ENCODE measurements at regions not wholly inside any gene's neighbourhood (a gene's known extent, or its start where the extent isn't known, plus 50 kb on each side); places are given as distances from the start of the nearest gene placed in this dataset.

GRCh38 chr3:73757536-73757935 lies 132.8 kb upstream of the PDZRN3 start:
- no peak for TF ChIP-seq ZNF121 (CRISPR knock-in tag; IDR thresholded peaks at IDR 0.05)
- TF ChIP-seq USF2 (CRISPR knock-in tag; IDR thresholded peaks at IDR 0.05): no peak
- no peak for TF ChIP-seq NR1H2 (CRISPR knock-in tag; IDR thresholded peaks at IDR 0.05)
- TF ChIP-seq ATF3 (CRISPR knock-in tag; conservative IDR thresholded peaks at IDR 0.05): no peak
- TF ChIP-seq NR2C2 (CRISPR knock-in tag; IDR thresholded peaks at IDR 0.05): no peak
- TF ChIP-seq SMAD4 (CRISPR knock-in tag; IDR thresholded peaks at IDR 0.05): no peak
- TF ChIP-seq ZNF425 (CRISPR knock-in tag; conservative IDR thresholded peaks at IDR 0.05): no peak
- no peak for TF ChIP-seq MAX (CRISPR knock-in tag; IDR thresholded peaks at IDR 0.05)
- TF ChIP-seq TEAD4 (CRISPR knock-in tag; IDR thresholded peaks at IDR 0.05): no peak
- no peak for TF ChIP-seq ETV6 (CRISPR knock-in tag; IDR thresholded peaks at IDR 0.05)
- TF ChIP-seq ZNF263 (CRISPR knock-in tag; IDR thresholded peaks at IDR 0.05; ENCODE audit: low read depth): no peak
- TF ChIP-seq TEAD1 (CRISPR knock-in tag; IDR thresholded peaks at IDR 0.05): no peak
- no peak for TF ChIP-seq PREB (CRISPR knock-in tag; IDR thresholded peaks at IDR 0.05; ENCODE audit: borderline replicate concordance)
- TF ChIP-seq ZNF512 (CRISPR knock-in tag; IDR thresholded peaks at IDR 0.05; ENCODE audit: borderline replicate concordance): no peak
- no peak for TF ChIP-seq ZNF219 (CRISPR knock-in tag; IDR thresholded peaks at IDR 0.05; ENCODE audit: borderline replicate concordance)
- Mint-ChIP-seq H3K4me1 (peaks cover 21% of the 10 kb centered on the region), H3K27me3 (ENCODE audit: low read depth) (no peaks in the 10 kb centered on the region), H3K4me3 (no peak overlapping the region), H3K36me3 (0 out of 2 replicates have a peak, but pooled peaks cover 3% of the 10 kb centered on the region), H3K9me3 (no peaks in the 10 kb centered on the region), H3K27ac (no peak overlapping the region)
- ATAC-seq (no peak), DNase-seq (ENCODE audit: low spot score) (no peak)
- ChIA-PET CTCF (no interaction called here), POLR2A (interaction anchor here (0.6 to 0.9 kb wide), 2 partner anchors 8 to 17 kb away, joined by 3 to 7 read pairs; no protein-coding TSS in a partner anchor)

GRCh38 chr3:73753985-73754384 lies 129.2 kb upstream of the PDZRN3 start:
- no peak overlapping the region for H3K4me3 Mint-ChIP-seq
- no peak overlapping the region for H3K27ac Mint-ChIP-seq
- no peaks in the 10 kb centered on the region for H3K9me3 Mint-ChIP-seq
- ChIA-PET POLR2A (no interaction called here), CTCF (no interaction called here)
- H3K36me3 Mint-ChIP-seq: no peaks in the 10 kb centered on the region
- TF ChIP-seq ZNF232 (CRISPR knock-in tag; IDR thresholded peaks at IDR 0.05): no peak
- TF ChIP-seq OVOL2 (CRISPR knock-in tag; IDR thresholded peaks at IDR 0.05; ENCODE audit: borderline replicate concordance): no peak
- no peak for TF ChIP-seq ESRRA (CRISPR knock-in tag; IDR thresholded peaks at IDR 0.05; ENCODE audit: borderline replicate concordance)
- TF ChIP-seq MYBL2 (CRISPR knock-in tag; IDR thresholded peaks at IDR 0.05): no peak
- TF ChIP-seq GRHL2 (CRISPR knock-in tag; IDR thresholded peaks at IDR 0.05; ENCODE audit: insufficient replicate concordance, severe bottlenecking): no peak
- TF ChIP-seq NFYB (CRISPR knock-in tag; conservative IDR thresholded peaks at IDR 0.05; ENCODE audit: low read depth): no peak
- TF ChIP-seq MLX (CRISPR knock-in tag; IDR thresholded peaks at IDR 0.05): no peak
- TF ChIP-seq ZNF512 (CRISPR knock-in tag; IDR thresholded peaks at IDR 0.05; ENCODE audit: borderline replicate concordance): no peak
- TF ChIP-seq FOXJ3 (CRISPR knock-in tag; IDR thresholded peaks at IDR 0.05; ENCODE audit: borderline replicate concordance): no peak
- no peak for TF ChIP-seq IRF2 (CRISPR knock-in tag; IDR thresholded peaks at IDR 0.05; ENCODE audit: borderline replicate concordance, low read depth)
- no peak for TF ChIP-seq GABPB1 (CRISPR knock-in tag; IDR thresholded peaks at IDR 0.05)
- no peak for TF ChIP-seq SP1 (CRISPR knock-in tag; conservative IDR thresholded peaks at IDR 0.05)
- DNase-seq (ENCODE audit: low spot score) (no peak), ATAC-seq (no peak)
- H3K27me3 Mint-ChIP-seq (ENCODE audit: low read depth): no peaks in the 10 kb centered on the region
- peaks cover 13% of the 10 kb centered on the region for H3K4me1 Mint-ChIP-seq
